HG02759 (cell line): ENCODE measurements at regions not wholly inside any gene's neighbourhood (a gene's known extent, or its start where the extent isn't known, plus 50 kb on each side); places are given as distances from the start of the nearest gene placed in this dataset.
"Not testable (repeated sequence)": the region's sequence is repeated elsewhere in the genome, so short reads cannot be mapped to it uniquely, and the experiment has no call there.

Experiments
- ATAC-seq: cut with Tn5 transposase; IDR thresholded peaks from one replicate; pipeline ENCODE4 v1.9.1; 2021; ENCODE audit warnings: mild to moderate bottlenecking, moderate library complexity; ENCODE audit not compliant: unreplicated experiment

DNA sequence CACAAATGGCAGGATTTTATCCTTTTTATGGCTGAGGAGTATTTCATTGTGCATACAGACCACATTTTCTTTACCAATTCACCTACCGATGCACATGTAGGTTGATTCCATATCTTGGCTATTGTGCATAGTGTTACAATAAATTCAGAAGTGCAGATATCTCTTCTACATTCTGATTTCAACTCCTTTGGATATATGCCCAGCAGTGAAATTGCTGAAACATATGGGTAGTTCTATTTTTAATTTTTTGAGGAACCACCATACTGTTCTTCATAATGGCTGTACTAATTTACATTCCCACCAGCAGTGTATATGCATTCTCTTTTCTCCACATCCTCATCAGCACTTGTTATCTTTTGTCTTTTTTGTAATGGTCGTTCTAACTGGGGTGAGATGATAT lies 1290.3 kb downstream of the XPNPEP1 start:
- ATAC-seq, result no peak

DNA sequence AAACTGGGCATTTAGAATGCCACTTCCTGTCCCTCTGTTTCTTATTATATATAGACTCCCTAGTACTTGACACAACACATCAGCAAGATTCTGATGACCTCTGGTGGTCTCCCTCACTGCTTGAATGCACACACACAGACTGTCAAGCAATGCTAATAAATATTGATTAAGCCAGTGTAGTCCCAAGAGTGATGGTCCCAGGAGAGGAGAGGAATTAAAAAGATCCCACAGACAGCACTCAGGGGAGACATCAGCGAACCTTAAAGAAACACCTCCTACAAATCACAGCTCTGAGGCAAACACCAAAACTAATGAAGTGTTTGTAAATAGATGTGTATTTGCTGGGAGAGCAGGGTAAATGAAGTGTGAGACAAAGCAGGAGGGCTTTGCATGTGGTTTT lies 1291.2 kb downstream of the XPNPEP1 start:
- ATAC-seq, result peak; percentile 15

DNA sequence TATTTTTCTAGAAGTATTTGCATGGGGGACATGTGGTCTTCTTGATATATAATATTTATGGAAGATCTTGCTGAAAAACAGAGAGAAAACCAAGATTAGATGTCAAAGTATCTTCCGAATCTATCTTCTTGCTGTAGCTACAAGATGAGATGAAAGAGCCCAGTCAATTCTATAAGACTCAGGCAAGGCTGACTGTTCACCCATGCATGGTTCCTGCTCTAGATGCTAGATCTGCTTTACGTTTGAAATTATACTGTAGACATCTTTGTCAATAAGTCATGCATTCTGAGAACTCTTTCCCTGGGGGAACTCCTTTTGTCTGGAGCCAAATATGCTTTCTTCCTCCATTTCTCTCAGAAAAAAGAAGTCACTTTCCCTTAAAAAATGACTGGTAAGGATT lies 1292.0 kb downstream of the XPNPEP1 start:
- ATAC-seq, result peak; percentile 92

DNA sequence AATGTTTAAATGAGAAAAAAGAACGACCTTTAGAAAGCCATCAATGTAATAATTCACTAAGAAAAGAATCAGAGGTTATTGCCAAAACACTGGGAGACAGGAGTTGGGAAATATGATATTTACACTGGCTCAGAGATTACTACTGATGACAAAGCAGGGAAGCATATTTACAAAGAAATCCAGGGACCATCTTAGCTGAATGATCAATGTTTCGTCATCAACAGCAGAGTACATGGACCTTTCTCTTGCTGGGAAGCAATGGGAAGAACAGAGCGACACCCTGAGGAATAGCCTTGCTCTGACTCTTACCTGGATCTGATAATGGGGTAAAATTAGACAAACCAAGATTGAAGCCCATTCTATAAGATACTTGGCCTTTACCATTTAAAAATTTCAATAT lies 1293.5 kb downstream of the XPNPEP1 start:
- no peak for ATAC-seq

DNA sequence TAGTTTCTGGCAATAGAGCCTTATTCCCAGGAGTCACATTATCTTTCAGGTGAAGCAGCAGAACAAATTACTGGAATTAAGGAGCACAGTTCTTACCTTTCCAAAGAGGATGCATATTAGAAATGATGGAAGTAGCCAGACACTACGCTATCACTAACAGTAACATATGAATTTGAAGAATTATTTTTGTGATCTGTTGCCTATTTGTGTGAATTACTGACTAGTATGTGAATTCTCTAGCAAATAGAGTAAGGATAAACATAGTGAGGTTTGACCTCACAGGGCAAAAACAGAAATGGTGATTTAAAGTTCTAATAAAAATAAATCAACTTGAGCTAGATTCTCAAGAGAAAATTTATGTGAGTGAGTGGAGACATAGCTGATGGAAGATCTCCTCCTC lies 1299.3 kb downstream of the XPNPEP1 start:
- no peak for ATAC-seq

DNA sequence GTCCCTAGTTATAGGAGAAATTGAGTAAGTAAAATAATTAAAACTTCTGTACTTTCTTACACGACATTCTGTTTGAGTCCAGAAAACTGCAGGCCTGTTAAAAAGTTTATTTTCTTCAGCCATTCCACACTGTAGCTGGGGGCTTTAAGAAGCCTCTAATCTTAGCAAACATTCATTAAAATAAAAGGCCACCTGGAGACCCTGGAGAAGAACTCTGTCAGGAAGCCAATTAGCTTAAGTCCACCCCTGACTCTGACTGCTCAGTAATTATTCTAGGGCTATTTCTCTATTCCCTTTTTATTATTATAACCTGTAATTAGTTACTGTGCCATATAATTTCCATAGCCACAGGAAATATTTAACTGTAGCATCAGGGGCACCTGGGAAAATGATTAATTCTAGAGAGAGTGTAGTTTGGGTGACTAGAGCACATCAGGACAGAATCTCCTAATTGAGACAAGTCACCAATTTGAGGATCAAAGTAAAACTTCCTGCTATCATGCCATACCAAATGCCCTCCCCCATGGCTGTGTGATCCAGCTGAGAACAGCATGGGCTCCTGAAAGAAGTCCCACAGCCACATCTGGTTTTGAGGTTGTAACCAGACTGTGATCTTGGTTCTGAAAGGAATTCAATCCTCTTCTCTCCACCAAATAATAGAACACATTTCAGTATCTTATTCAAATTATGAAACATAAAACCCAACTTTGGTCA lies 1302.3 kb downstream of the XPNPEP1 start:
- ATAC-seq, result no peak

DNA sequence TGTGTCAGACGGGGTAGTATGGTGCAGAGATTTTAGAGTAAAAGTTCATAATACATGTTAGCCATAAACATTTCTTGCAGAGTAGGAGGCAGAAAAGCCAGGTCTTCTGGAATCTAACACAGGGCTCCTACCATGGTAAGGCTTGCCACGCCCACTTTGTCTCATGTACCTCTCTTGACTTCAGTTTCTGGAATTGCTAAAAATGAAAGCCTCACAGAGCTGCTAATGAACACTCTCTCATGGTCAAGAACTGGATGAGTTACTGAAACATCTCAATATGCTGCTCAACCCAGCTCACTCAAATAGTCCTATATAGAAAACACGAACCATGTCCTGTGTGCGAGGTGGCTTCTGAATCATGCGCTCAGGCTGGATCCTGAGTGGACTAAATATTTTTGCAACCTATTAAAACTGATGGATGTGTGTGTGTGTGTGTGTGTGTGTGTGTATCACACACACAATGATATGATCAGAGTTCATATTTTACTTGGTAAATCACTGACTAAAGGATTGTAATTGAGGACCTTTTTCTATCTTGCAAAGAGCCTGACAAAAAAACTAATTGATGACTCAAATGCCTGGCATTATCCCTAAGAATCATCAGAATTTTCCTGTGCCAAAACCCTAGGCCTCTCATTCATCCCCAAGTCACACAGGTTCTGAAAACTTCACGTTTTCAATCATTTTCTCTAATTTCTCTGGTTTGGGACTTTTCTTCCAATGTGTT lies 1306.6 kb downstream of the XPNPEP1 start:
- peak; percentile 47 for ATAC-seq

DNA sequence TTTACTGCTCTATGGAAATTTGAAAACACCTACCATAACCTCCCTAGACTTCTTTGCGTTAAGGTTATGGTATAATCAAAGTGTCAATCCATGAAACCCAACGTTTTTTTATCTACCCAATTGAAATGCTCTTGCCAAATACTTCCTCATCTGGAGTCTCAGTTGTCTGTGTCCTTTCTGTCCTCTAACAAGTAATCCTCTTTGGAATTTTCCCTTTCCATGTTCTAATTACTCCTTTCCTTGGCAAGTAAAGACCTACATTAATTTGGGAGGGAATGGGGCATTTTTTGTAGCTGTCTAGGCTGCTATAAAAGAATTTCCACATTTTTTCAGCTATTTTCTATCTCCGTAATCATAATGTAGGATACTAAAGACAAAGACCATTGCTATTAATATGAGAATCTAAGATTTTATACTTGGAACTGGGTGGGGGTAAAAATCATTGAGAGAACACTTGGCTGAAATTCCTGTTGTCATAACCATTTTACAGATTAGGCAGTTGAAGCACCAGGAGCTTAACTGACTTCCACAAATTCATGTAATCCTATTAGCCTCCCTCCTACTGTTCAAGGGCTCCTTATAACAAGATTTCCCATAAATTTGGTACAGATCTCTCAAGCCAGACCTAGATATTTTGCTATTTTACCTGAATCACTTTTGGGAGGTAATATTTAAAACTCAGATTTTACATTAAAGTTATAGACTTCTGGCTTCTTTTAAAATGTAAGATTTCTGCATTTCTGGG lies 1307.6 kb downstream of the XPNPEP1 start:
- ATAC-seq, result no peak

DNA sequence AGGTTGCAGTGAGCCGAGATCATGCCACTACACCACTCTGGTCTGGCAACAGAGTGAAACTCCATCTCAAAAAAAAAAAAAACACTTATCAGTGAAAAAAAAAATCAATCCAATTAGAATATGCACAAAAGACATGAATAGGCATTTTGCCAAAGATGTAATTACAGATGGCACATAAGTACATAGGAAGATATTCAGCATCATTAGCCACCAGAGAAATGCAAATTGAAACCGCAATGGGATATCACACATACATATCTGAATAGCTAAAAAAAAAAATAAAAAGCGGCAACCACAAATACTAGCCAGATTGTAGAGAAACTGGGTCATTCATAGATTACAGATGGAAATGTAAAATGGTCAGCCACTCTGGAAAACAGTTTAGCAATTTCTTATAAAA lies 1310.8 kb downstream of the XPNPEP1 start:
- ATAC-seq, result no peak

DNA sequence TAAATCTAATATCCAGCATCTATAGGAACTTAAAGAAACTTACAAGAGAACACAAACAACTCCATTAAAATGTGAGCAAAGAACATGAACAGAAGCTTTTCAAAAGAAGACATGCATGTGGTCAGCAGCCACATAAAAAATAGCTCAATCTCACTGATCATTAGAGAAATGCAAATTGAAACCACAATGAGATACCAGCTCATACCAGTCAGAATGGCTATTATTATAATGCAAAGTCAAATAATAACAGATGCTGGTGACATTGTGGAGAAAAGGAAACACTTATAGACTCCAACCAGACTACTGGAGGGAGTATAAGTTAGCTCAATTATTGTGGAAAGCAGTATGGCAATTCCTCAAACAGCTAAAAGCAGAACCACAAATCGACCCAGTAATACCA lies 1314.5 kb downstream of the XPNPEP1 start:
- no peak for ATAC-seq

DNA sequence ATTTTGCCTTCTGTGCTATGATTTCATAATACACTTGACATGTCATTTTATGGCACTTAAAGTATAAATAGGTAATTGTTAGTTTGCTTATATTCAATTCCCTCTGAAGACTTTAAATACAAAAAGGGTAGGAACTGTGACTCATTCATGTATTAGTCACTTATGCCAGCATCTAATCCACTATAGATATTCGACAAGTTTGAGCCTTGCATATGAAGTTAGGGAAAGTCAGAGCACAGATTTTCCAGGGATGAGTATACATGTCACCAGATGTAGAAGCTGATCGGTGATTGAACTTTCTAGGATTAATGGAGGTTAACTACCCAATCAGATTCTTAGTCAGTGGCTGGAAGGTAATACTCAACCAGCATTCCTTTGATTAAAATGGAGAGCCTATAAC lies 1321.5 kb downstream of the XPNPEP1 start:
- no peak for ATAC-seq

DNA sequence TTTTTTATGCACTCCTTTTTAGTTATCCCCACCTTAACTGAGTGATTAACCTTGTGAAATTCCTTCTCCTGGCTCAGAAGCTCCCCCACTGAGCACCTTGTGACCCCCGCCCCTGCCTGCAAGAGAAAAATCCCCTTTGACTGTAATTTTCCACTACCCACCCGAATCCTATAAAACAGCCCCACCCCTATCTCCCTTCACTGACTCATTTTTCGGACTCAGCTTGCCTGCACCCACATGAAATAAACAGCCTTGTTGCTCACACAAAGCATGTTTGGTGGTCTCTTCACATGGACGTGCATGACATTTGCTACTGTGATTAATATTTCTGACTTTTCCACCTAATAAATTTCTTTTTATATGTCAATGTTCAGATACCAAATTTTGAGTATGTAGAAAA lies 1322.8 kb downstream of the XPNPEP1 start:
- not testable (repeated sequence) for ATAC-seq

DNA sequence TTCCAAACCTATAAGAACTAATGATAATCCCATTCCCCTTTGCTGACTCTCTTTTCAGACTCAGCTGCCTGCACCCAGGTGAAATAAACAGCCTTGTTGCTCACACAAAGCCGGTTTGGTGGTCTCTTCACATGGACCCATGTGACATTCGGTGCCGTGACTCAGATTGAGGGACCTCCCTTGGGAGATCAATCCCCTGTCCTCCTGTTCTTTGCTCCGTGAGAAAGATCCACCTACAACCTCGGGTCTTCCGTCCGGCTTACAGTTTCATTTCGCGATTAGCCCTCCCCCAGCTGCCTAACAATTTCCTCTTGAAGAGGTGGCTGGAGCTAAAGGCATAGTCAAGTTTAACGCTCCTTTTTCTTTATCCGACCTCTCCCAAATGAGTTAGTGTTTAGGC lies 1324.0 kb downstream of the XPNPEP1 start:
- ATAC-seq, result not testable (repeated sequence)

DNA sequence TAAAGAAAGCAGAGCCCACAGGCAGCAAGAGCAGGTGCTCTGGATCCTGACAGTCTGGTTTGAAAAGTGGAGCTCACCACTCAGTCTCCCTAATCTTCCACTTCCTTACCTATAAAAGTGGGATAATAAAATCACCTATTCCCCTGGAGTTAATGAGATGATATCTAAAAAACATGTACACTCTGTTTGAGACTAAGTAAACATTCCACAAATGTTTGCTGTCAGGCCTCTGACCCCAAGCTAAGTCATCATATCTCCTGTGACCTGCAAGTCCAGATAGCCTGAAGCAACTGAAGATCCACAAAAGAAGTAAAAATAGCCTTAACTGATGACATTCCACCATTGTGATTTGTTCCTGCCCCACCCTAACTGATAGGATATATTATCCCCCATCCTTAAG lies 1324.5 kb downstream of the XPNPEP1 start:
- no peak for ATAC-seq

DNA sequence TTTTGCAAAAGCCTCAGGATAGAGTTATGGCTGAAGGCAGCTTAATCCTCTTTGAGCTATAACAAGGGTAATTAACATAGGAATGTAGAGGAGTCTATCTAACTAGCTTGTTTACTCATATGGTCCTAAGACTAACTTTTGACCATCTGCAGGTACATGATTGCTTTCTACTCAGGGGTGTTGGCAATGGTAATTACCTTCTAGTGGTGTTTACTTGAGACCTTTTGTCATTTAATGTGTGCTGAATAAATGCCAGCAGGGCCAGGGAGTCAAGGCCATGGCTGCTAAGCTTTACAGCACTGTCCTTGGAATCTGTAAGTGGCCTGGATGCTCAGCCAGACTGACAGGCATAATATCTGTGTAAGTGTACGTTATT lies 1325.0 kb downstream of the XPNPEP1 start:
- ATAC-seq, result no peak

DNA sequence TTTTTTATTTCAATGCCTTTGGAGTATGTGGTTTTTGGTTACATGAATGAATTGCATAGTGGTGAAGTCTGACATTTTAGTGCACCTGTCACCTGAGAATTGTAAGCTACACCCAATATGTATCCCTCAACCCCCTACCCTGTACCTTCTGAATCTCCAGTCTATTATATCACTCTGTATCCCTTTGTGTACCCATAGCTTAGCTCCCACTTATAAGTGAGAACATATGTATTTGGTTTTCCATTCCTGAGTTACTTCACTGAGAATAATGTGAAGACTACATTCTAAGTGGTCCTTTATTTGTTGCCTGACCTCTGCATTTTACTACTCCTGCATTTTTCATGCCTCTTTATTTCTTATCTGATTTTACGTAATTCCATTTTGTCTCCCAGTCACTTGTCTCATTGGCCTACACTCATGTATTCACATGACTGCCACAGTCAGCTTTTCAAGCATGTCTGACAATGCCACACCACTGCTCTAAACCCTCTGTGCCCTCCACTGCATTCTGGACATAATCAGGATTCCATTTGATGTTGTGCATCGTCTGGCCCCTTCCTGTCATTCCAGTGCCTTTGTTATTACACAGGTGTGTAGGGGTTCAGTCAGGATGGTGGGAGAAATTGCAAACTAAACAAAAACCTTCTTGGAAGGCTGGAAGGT lies 1325.5 kb downstream of the XPNPEP1 start:
- no peak for ATAC-seq

DNA sequence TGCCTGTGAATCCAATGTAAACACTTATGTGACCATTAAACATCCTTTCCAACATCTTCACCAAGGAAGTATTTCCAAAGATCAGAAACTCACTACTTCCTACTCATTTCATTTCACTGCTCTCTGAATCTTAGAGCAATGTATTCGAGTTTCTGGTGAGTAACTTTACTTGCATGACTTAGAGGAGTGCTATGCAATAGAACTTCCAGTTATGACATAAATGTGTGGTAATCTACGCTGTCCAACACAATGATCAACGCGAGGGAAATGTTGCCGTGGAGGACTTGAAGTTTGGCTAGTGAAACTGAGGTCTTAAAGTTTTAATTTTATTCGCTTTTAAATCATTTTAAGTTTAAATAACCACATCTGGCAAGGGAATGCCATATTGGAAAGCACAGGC lies 1326.3 kb downstream of the XPNPEP1 start:
- no peak for ATAC-seq

DNA sequence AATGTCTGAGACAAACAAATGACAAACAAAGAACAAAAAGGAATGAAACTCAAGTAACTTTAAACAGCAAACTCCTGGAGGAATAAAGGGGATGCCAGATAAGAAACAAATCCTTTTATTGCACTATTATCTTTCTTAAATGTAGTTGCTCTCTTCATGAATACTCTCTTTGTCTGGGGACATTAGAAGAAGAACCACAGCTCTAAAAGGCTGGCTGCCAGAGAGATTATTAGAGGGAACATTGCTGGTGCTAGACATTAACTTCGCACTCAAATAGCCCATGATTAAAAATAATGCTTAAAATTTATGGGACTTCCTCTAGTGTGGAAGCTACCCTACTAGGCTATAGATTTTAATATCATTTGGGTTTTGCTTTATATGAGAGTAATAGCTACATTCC lies 1330.4 kb downstream of the XPNPEP1 start:
- ATAC-seq, result no peak

DNA sequence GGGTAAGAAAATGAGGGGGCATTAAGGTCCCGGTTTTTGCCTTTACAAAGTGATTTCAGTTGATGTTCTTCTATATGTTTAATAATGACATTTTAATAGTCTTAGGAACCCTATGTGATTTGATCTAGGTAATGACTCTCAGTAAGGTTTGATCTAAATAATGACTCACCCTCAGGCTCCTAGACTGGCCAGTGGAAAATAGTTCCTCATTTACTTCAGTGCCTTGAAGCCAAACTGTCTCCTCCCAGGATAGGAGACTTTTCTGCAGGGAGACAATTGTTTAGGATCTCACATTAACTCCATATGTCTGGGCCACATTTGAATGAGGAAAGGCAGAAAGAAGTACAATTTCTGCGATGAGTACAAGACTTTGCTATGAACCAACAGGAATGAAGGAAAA lies 1331.9 kb downstream of the XPNPEP1 start:
- no peak for ATAC-seq

DNA sequence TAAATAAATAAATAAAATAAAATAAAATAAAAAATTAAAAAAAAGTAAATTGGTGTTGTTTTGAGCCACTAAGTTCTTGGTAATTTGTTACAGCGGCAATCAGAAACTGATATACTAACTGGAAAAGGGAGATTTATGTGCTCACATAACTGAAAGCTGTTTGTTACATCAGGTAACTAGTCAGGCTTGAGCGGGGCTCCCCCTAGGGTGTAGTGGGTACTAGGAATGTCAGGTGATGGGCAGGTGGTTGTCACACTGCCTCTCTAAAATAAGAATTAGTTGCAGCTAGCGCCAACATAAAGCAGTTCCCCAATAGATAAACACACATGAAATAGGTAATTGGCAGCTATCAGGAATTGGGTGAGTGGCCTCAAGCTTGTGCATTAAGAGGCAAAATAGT lies 1336.9 kb downstream of the XPNPEP1 start:
- no peak for ATAC-seq

DNA sequence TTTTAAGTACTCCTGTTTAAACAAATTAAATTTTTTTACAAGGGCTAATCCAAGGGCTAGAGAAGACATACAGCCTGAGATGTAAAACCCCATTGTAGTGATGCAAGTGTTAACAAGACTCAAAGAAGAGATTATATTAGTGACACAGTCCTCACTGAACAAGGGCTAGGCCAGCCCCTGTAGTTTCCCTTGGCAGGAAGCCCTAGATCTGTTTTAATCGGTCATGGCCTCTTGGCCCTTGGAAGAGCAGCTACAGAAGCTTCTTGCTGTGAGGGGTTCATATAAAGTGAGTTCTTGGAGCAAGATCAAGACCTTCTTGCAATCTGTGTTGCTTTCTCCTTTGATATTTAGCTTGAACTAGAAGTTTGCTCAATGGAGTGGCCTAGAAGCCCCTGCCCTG lies 1339.4 kb downstream of the XPNPEP1 start:
- ATAC-seq, result no peak

DNA sequence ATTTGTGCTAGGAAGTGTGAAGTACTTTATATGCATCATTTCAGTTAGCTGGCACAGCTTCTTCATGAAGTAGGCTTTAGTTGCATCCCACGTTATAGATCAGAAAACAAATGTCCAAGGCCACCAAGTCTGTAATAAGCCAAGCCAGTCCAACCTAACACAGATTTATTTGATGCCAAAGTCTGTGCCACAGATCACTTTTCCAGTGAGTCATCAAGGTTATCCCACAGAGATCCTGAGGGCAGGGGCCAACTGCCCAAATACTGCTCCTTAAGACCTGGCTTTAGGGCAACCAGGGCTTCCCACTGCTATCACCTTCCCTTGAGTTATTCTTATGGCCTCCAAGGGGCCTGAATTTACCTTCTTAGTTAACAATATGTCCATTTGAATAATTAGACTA lies 1340.4 kb downstream of the XPNPEP1 start:
- ATAC-seq, result no peak
